CD4-positive, alpha-beta T cell (primary cell): ENCODE measurements at regions not wholly inside any gene's neighbourhood (a gene's known extent, or its start where the extent isn't known, plus 50 kb on each side); places are given as distances from the start of the nearest gene placed in this dataset.
A peak's percentile ranks its signal among the peaks of the same experiment; 100 is the strongest.

ENCODE experiments used
- ATAC-seq: fragments of 200-7000 bp; cut with Tn5 transposase; one replicate; pipeline ENCODE4 v1.10.0; 2022; ENCODE audit warnings: mild to moderate bottlenecking; ENCODE audit not compliant: poor library complexity
- CTCF ChIA-PET: fragments of 350-600 bp; sonication (Branson Sonifier 250); formaldehyde crosslinking; loops from one replicate; lab custom pipeline; 2021; ENCODE audit warnings: antibody characterized with exemption, inconsistent platforms; lab: Charles Lee
- POLR2A ChIA-PET: fragments of 350-600 bp; sonication (Branson Sonifier 250); formaldehyde crosslinking; loops from one replicate; lab custom pipeline; 2021; ENCODE audit warnings: antibody characterized with exemption, inconsistent platforms; lab: Charles Lee
- DNase-seq, 14 experiments: peaks; one replicate each; pipeline ENCODE4 v3.0.0-alpha.2; 2013 to 2020; ENCODE audit warnings: mixed read lengths in 2 of 14
- H3K27ac ChIP-seq, 2 donors: one replicate each; pipeline versions ENCODE4 v1.5.1 to v1.7.0; 2013; ENCODE audit warnings: low read length in 2 of 2, low read depth in 1 of 2, mild to moderate bottlenecking in 1 of 2
- H3K27me3 ChIP-seq, 2 experiments: 1 replicate in 1 of 2; 2 replicates in 1 of 2; pipeline versions ENCODE4 v1.6.1 to v1.7.0; 2013; ENCODE audit warnings: low read length in 2 of 2, control low read depth in 1 of 2, mild to moderate bottlenecking in 1 of 2, moderate library complexity in 1 of 2; ENCODE audit not compliant: insufficient read depth in 2 of 2, control insufficient read depth in 1 of 2
- H3K36me3 ChIP-seq: one replicate; pipeline ENCODE4 v1.6.1; 2013; ENCODE audit warnings: low read length, control low read depth; ENCODE audit not compliant: insufficient read depth
- H3K4me1 ChIP-seq: one replicate; pipeline ENCODE4 v1.6.1; 2013; ENCODE audit warnings: low read length, control low read depth; ENCODE audit not compliant: insufficient read depth
- H3K4me3 ChIP-seq: one replicate; pipeline ENCODE4 v1.5.1; 2013; ENCODE audit warnings: mild to moderate bottlenecking, low read length, moderate library complexity
- H3K9me3 ChIP-seq, 2 experiments: 1 replicate in 1 of 2; 2 replicates in 1 of 2; pipeline versions ENCODE4 v1.6.1 to v1.7.0; 2013; ENCODE audit warnings: low read length in 2 of 2, mild to moderate bottlenecking in 2 of 2, control low read depth in 1 of 2, moderate library complexity in 1 of 2; ENCODE audit not compliant: control insufficient read depth in 1 of 2, insufficient read depth in 1 of 2
- H3K27ac Mint-ChIP-seq: one replicate; pipeline ENCODE4 v1.8.0; 2020; ENCODE audit warnings: mixed read lengths
- H3K27me3 Mint-ChIP-seq: one replicate; pipeline ENCODE4 v1.8.0; 2021; ENCODE audit warnings: mixed read lengths
- H3K36me3 Mint-ChIP-seq: one replicate; pipeline ENCODE4 v1.8.0; 2021; ENCODE audit warnings: low read depth, mixed read lengths
- H3K4me1 Mint-ChIP-seq: one replicate; pipeline ENCODE4 v1.8.0; 2021; ENCODE audit warnings: low read depth, mixed read lengths
- H3K4me3 Mint-ChIP-seq: one replicate; pipeline ENCODE4 v1.8.0; 2020; ENCODE audit warnings: mild to moderate bottlenecking, mixed read lengths
- H3K9me3 Mint-ChIP-seq: one replicate; pipeline ENCODE4 v1.8.0; 2020; ENCODE audit warnings: mixed read lengths
- CTCF ChIP-seq: fragments of 200-600 bp; IDR thresholded peaks from one replicate; pipeline ENCODE4 v1.8.0; 2022; ENCODE audit warnings: antibody characterized with exemption, mild to moderate bottlenecking
- intact Hi-C, 2 experiments: fragments of 100-400 bp; cut with DNase I in 1 of 2; cut with micrococcal nuclease in 1 of 2; formaldehyde crosslinking; loops; one replicate each; pipeline versions ENCODE4 v1.15.1 to v1.9.0; 2023 to 2025; cut with DNase I, micrococcal nuclease

- Mint-ChIP-seq H3K36me3 (no peaks in the 10 kb centered on the region), H3K27ac (no peak overlapping the region), H3K27me3 (no peaks in the 10 kb centered on the region), H3K9me3 (no peaks in the 10 kb centered on the region), H3K4me3 (no peak overlapping the region), H3K4me1 (no peaks in the 10 kb centered on the region)
- no peak for ATAC-seq
- no peak overlapping the region for H3K27ac ChIP-seq
- H3K9me3 ChIP-seq: no peaks in the 10 kb centered on the region
- TF ChIP-seq CTCF: no peak
- ChIA-PET CTCF (no interaction called here), POLR2A (no interaction called here)
- no peak overlapping the region for H3K4me3 ChIP-seq
- no peak for DNase-seq
- no peaks in the 10 kb centered on the region for H3K27me3 ChIP-seq
- intact Hi-C loops: no loop called here
- no peaks in the 10 kb centered on the region for H3K4me1 ChIP-seq
- no peaks in the 10 kb centered on the region for H3K36me3 ChIP-seq
These were observed 176.4 kb upstream of the TMTC1 start for GRCh38 chr12:29960122-29960521.

- DNase-seq: peak in 1 of 14 experiments; percentile 0
- CTCF ChIA-PET: no interaction called here
- no peaks in the 10 kb centered on the region for H3K27me3 Mint-ChIP-seq
- POLR2A ChIA-PET: no interaction called here
- no peaks in the 10 kb centered on the region for H3K36me3 ChIP-seq
- H3K27ac ChIP-seq: no peak overlapping the region
- H3K27ac Mint-ChIP-seq: no peak overlapping the region
- H3K4me3 Mint-ChIP-seq: no peak overlapping the region
- H3K27me3 ChIP-seq: no peaks in the 10 kb centered on the region
- intact Hi-C loops: no loop called here
- no peak for ATAC-seq
- H3K4me3 ChIP-seq: no peak overlapping the region
- H3K36me3 Mint-ChIP-seq: no peaks in the 10 kb centered on the region
- no peaks in the 10 kb centered on the region for H3K9me3 ChIP-seq
- no peaks in the 10 kb centered on the region for H3K9me3 Mint-ChIP-seq
- no peaks in the 10 kb centered on the region for H3K4me1 Mint-ChIP-seq
- H3K4me1 ChIP-seq: no peaks in the 10 kb centered on the region
- TF ChIP-seq CTCF: no peak
These were observed 174.1 kb upstream of the TMTC1 start for GRCh38 chr12:29957835-29958234.

GRCh38 chr12:29945904-29946303 lies 162.2 kb upstream of the TMTC1 start:
- Histone ChIP-seq H3K9me3 (peaks cover 0 to 2% of the 10 kb centered on the region in 2 experiments), H3K36me3 (no peaks in the 10 kb centered on the region), H3K4me1 (no peaks in the 10 kb centered on the region), H3K27me3 (no peaks in the 10 kb centered on the region), H3K27ac (no peak overlapping the region), H3K4me3 (no peak overlapping the region)
- ChIA-PET POLR2A (no interaction called here), CTCF (no interaction called here)
- Mint-ChIP-seq H3K27ac (no peak overlapping the region), H3K4me3 (no peak overlapping the region), H3K27me3 (no peaks in the 10 kb centered on the region), H3K36me3 (no peaks in the 10 kb centered on the region), H3K9me3 (peaks cover 3% of the 10 kb centered on the region), H3K4me1 (no peaks in the 10 kb centered on the region)
- intact Hi-C loops: no loop called here
- no peak for TF ChIP-seq CTCF
- no peak for ATAC-seq
- DNase-seq: no peak
